A549 (cell line): ENCODE measurements at regions not wholly inside any gene's neighbourhood (a gene's known extent, or its start where the extent isn't known, plus 50 kb on each side); places are given as distances from the start of the nearest gene placed in this dataset.

ENCODE experiments used
- ATAC-seq, 2 experiments: fragments of 200-7000 bp in 1 of 2; fragments of >200 bp in 1 of 2; cut with Nextera tagmentation in 1 of 2; cut with Tn5 transposase in 1 of 2; 3 replicates each; pipeline versions ENCODE4 v1.8.0 to v1.9.1; 2018 to 2020; ENCODE audit warnings: mild to moderate bottlenecking in 1 of 2, moderate library complexity in 1 of 2
- CTCF ChIA-PET: fragments of 300-600 bp; sonication (Branson Sonifier 250); formaldehyde crosslinking; extraction: SDS; loops from one replicate; lab custom pipeline; 2021; ENCODE audit warnings: antibody characterized with exemption, inconsistent platforms; lab: Yijun Ruan, JAX
- POLR2A ChIA-PET: fragments of 350-600 bp; formaldehyde crosslinking; extraction: SDS; loops from one replicate; lab custom pipeline; 2021; ENCODE audit warnings: antibody characterized with exemption, inconsistent platforms; lab: Yijun Ruan, JAX
- DNase-seq, 2 experiments: peaks; one replicate each; pipeline versions ENCODE4 v3.0.0 to v3.0.0-alpha.2; 2011 to 2016; ENCODE audit warnings: low read depth in 1 of 2, low spot score in 1 of 2
- FAIRE-seq: peaks from 2 replicates; lab custom pipeline; 2011; peaks lifted over from hg19 to GRCh38; lab: Jason Lieb, UNC
- H3K27ac ChIP-seq, 2 experiments: fragments of >200 bp; sonication (Bioruptor Twin); formaldehyde crosslinking; 3 replicates each; pipeline ENCODE4 v1.5.1; 2016 to 2017
- H3K4me1 ChIP-seq: fragments of >200 bp; sonication (Bioruptor Twin); formaldehyde crosslinking; 3 replicates; pipeline ENCODE4 v1.6.1; 2016
- H3K4me2 ChIP-seq: fragments of >200 bp; sonication (Bioruptor Twin); formaldehyde crosslinking; 3 replicates; pipeline ENCODE4 v1.6.1; 2016
- H3K4me3 ChIP-seq: fragments of >200 bp; sonication (Bioruptor Twin); formaldehyde crosslinking; 3 replicates; pipeline ENCODE4 v1.5.1; 2016
- H3K9me3 ChIP-seq: fragments of >200 bp; sonication (Bioruptor Twin); formaldehyde crosslinking; 3 replicates; pipeline ENCODE4 v1.6.1; 2016
- BHLHE40 ChIP-seq: IDR thresholded peaks from 2 replicates; pipeline ENCODE4 v1.6.1; 2012; ENCODE audit warnings: low read depth, low read length, inconsistent platforms
- EHMT2 ChIP-seq: fragments of 200-600 bp; sonication (generic); IDR thresholded peaks from 2 replicates; pipeline ENCODE4 v1.6.1; 2016; ENCODE audit warnings: antibody characterized with exemption, low read depth, mild to moderate bottlenecking, moderate library complexity
- HDAC2 ChIP-seq: fragments of 200-600 bp; sonication (generic); IDR thresholded peaks from 2 replicates; pipeline ENCODE4 v1.6.1; 2016
- HOXA7 ChIP-seq: fragments of 250-450 bp; sonication (Bioruptor Pico); IDR thresholded peaks from 2 replicates; pipeline ENCODE4 v1.5.0; 2020; ENCODE audit warnings: mild to moderate bottlenecking, moderate library complexity
- HOXB5 ChIP-seq: fragments of 250-450 bp; sonication (Bioruptor Pico); IDR thresholded peaks from 2 replicates; pipeline ENCODE4 v1.5.0; 2020; ENCODE audit warnings: mild to moderate bottlenecking, moderate library complexity
- NFE2L2 ChIP-seq: fragments of 150-350 bp; conservative IDR thresholded peaks from 2 replicates; pipeline ENCODE4 v1.6.1; 2014; ENCODE audit warnings: low read length
- NR3C1 ChIP-seq: fragments of >200 bp; sonication (Bioruptor Twin); formaldehyde crosslinking; IDR thresholded peaks from 3 replicates; pipeline ENCODE4 v1.6.1; 2017
- PBX3 ChIP-seq: IDR thresholded peaks from 2 replicates; pipeline ENCODE4 v1.6.1; 2012
- RNF2 ChIP-seq: fragments of 200-600 bp; sonication (generic); IDR thresholded peaks from 2 replicates; pipeline ENCODE4 v1.6.1; 2016; ENCODE audit warnings: low read depth, mild to moderate bottlenecking, antibody characterized with exemption, moderate library complexity, borderline replicate concordance
- TFCP2L1 ChIP-seq: fragments of 250-450 bp; sonication (Bioruptor Pico); IDR thresholded peaks from 2 replicates; pipeline ENCODE4 v1.5.0; 2021; ENCODE audit warnings: mild to moderate bottlenecking
- ZSCAN20 ChIP-seq: fragments of 250-450 bp; sonication (Bioruptor Pico); IDR thresholded peaks from 2 replicates; pipeline ENCODE4 v1.8.0; 2022; ENCODE audit warnings: mild to moderate bottlenecking, moderate library complexity
- WGBS: methylation state at CpG from one replicate; pipeline ENCODE4 v1.1.6; 2017; ENCODE audit errors: missing lambda C conversion rate; 5-methylcytosine and 5-hydroxymethylcytosine counted together
- TF ChIP-seq, protein P1 (sequence below): IDR thresholded peaks from 2 replicates; pipeline ENCODE4 v1.6.1; 2012
- TF ChIP-seq, protein P2 (sequence below): fragments of 150-350 bp; IDR thresholded peaks from 2 replicates; pipeline ENCODE4 v1.6.1; 2014; ENCODE audit warnings: low read depth, mild to moderate bottlenecking, low read length
- TF ChIP-seq, protein P3 (sequence below): fragments of >200 bp; sonication (Bioruptor Twin); formaldehyde crosslinking; IDR thresholded peaks from 3 replicates; pipeline ENCODE4 v1.5.1; 2016
- TF ChIP-seq, protein P4 (sequence below): fragments of 200-600 bp; sonication (generic); IDR thresholded peaks from 2 replicates; pipeline ENCODE4 v1.6.1; 2016; ENCODE audit warnings: antibody characterized with exemption, mild to moderate bottlenecking, moderate library complexity

GRCh38 chrX:114363346-114363745, 220.5 kb upstream of the HTR2C start:
- TF ChIP-seq NR3C1 = no peak
- no peak for TF ChIP-seq BHLHE40
- TF ChIP-seq ZSCAN20 (CRISPR knock-in tag) = no peak
- TF ChIP-seq, protein P1, sequence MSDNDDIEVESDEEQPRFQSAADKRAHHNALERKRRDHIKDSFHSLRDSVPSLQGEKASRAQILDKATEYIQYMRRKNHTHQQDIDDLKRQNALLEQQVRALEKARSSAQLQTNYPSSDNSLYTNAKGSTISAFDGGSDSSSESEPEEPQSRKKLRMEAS = no peak
- TF ChIP-seq, protein P2, sequence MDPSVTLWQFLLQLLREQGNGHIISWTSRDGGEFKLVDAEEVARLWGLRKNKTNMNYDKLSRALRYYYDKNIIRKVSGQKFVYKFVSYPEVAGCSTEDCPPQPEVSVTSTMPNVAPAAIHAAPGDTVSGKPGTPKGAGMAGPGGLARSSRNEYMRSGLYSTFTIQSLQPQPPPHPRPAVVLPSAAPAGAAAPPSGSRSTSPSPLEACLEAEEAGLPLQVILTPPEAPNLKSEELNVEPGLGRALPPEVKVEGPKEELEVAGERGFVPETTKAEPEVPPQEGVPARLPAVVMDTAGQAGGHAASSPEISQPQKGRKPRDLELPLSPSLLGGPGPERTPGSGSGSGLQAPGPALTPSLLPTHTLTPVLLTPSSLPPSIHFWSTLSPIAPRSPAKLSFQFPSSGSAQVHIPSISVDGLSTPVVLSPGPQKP = no peak
- TF ChIP-seq RNF2 = no peak
- ATAC-seq (no peak), FAIRE-seq (no peak), DNase-seq (no peak)
- Histone ChIP-seq H3K4me1 (no peaks in the 10 kb centered on the region), H3K4me3 (no peak overlapping the region), H3K9me3 (no peaks in the 10 kb centered on the region), H3K27ac (no peak overlapping the region), H3K4me2 (no peak overlapping the region)
- ChIA-PET CTCF (no interaction called here), POLR2A (no interaction called here)
- 6% methylated on average over 1 of the region's 1 CpG for WGBS

DNA sequence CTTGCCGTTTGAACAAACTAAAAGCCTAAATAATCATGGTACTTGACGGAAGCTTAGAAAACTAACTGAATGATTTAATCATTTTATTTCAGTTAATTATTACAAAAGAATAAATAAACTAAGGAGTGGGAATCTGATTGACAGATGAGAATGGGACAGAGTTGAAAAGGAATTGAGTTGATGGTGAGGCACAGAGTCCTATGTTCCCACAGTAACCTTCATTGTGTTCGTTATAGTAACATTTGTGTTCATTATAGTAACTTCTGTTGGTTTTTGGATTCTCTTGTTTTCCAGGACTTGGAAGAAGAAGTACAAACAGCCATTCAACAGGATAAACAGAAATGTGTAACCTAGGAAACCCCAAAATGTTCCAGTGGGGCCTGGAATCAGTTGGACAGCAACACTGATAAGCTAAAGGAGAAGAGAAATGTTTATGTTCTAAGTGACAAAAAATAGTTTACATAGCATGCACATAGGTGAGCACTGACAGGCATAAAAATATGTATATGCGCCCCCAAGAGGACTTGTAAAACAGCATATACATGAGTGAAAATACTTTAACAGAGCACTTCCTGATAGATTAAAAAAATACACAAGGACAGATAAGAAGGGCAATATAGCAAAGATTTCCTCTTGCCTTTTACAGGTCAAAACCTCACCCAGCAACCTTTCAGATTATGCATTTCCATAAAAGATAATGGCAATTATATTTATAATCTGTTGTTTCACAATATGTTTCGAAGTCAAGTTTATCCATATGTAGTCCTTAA, 218.6 kb upstream of the HTR2C start:
- TF ChIP-seq NFE2L2 (no peak), TFCP2L1 (CRISPR knock-in tag) (no peak), ZSCAN20 (CRISPR knock-in tag) (no peak)
- TF ChIP-seq, protein P3, sequence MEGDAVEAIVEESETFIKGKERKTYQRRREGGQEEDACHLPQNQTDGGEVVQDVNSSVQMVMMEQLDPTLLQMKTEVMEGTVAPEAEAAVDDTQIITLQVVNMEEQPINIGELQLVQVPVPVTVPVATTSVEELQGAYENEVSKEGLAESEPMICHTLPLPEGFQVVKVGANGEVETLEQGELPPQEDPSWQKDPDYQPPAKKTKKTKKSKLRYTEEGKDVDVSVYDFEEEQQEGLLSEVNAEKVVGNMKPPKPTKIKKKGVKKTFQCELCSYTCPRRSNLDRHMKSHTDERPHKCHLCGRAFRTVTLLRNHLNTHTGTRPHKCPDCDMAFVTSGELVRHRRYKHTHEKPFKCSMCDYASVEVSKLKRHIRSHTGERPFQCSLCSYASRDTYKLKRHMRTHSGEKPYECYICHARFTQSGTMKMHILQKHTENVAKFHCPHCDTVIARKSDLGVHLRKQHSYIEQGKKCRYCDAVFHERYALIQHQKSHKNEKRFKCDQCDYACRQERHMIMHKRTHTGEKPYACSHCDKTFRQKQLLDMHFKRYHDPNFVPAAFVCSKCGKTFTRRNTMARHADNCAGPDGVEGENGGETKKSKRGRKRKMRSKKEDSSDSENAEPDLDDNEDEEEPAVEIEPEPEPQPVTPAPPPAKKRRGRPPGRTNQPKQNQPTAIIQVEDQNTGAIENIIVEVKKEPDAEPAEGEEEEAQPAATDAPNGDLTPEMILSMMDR = no peak
- FAIRE-seq = peak; percentile 51
- ChIA-PET CTCF (no interaction called here), POLR2A (no interaction called here)
- no peaks in the 10 kb centered on the region for H3K4me1 ChIP-seq
- no peak for DNase-seq
- no peak for ATAC-seq
- H3K27ac ChIP-seq = no peak overlapping the region
- no peak overlapping the region for H3K4me2 ChIP-seq
- WGBS = 17% methylated on average over 5 of the region's 5 CpGs
- no peak overlapping the region for H3K4me3 ChIP-seq
- H3K9me3 ChIP-seq = no peaks in the 10 kb centered on the region

DNA sequence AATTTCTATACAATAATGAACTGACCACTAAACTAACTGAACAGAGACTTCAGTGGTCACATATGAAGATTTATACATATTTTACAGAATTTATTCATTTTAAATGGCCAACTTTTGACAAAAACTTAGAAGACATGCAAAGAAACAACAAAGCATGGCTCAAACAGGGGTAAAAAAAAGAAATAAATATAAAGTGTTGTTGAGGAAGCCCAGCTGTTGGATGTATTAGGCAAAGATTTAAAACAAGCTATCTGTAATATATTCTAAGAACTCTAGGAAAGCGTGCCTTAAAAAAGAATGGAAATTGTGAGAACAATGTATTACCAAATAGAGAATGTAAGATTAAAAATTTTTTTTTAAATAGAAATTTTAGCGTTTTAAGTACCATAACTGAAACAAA, 210.9 kb upstream of the HTR2C start:
- POLR2A ChIA-PET = no interaction called here
- Histone ChIP-seq H3K4me3 (no peak overlapping the region), H3K27ac (no peak overlapping the region), H3K4me1 (no peaks in the 10 kb centered on the region), H3K4me2 (no peak overlapping the region)
- CTCF ChIA-PET = no interaction called here
- no peak for DNase-seq
- no peak for FAIRE-seq
- ATAC-seq = no peak
- TF ChIP-seq HDAC2 (no peak), PBX3 (no peak), HOXA7 (CRISPR knock-in tag) (no peak), EHMT2 (no peak), NR3C1 (no peak), HOXB5 (CRISPR knock-in tag) (no peak)
- TF ChIP-seq, protein P3 = no peak
- TF ChIP-seq, protein P4, sequence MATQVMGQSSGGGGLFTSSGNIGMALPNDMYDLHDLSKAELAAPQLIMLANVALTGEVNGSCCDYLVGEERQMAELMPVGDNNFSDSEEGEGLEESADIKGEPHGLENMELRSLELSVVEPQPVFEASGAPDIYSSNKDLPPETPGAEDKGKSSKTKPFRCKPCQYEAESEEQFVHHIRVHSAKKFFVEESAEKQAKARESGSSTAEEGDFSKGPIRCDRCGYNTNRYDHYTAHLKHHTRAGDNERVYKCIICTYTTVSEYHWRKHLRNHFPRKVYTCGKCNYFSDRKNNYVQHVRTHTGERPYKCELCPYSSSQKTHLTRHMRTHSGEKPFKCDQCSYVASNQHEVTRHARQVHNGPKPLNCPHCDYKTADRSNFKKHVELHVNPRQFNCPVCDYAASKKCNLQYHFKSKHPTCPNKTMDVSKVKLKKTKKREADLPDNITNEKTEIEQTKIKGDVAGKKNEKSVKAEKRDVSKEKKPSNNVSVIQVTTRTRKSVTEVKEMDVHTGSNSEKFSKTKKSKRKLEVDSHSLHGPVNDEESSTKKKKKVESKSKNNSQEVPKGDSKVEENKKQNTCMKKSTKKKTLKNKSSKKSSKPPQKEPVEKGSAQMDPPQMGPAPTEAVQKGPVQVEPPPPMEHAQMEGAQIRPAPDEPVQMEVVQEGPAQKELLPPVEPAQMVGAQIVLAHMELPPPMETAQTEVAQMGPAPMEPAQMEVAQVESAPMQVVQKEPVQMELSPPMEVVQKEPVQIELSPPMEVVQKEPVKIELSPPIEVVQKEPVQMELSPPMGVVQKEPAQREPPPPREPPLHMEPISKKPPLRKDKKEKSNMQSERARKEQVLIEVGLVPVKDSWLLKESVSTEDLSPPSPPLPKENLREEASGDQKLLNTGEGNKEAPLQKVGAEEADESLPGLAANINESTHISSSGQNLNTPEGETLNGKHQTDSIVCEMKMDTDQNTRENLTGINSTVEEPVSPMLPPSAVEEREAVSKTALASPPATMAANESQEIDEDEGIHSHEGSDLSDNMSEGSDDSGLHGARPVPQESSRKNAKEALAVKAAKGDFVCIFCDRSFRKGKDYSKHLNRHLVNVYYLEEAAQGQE = no peak
- TF ChIP-seq, all 56 proteins: peak for 0
- 16% methylated on average over 2 of the region's 2 CpGs for WGBS
- H3K9me3 ChIP-seq = no peaks in the 10 kb centered on the region
